Thyroid gland (tissue), 4 donors: ENCODE measurements at regions not wholly inside any gene's neighbourhood (a gene's known extent, or its start where the extent isn't known, plus 50 kb on each side); places are given as distances from the start of the nearest gene placed in this dataset.

Experiments used
- DNase-seq, 2 donors: peaks; one replicate each; pipeline ENCODE4 v3.0.0-alpha.2; 2019
- H3K27ac ChIP-seq, 3 donors: fragments of 200-600 bp; sonication (generic); 1 replicate in 2 of 3; 2 replicates in 1 of 3; pipeline ENCODE4 v1.5.1; 2016 to 2019; ENCODE audit warnings: mild to moderate bottlenecking in 1 of 3, moderate library complexity in 1 of 3
- H3K27me3 ChIP-seq: fragments of 200-600 bp; sonication (generic); one replicate; pipeline ENCODE4 v1.5.1; 2019
- H3K36me3 ChIP-seq, 2 donors: fragments of 200-600 bp; sonication (generic); one replicate each; pipeline ENCODE4 v1.5.1; 2016 to 2019
- H3K4me1 ChIP-seq, 2 donors: fragments of 200-600 bp; sonication (generic); one replicate each; pipeline ENCODE4 v1.5.1; 2017 to 2019
- H3K4me3 ChIP-seq, 3 donors: fragments of 200-600 bp; sonication (generic); replicated peaks in 1 of 3; 1 replicate in 2 of 3; 2 replicates in 1 of 3; pipeline ENCODE4 v1.5.1; 2016; ENCODE audit warnings: mild to moderate bottlenecking in 1 of 3
- H3K9me3 ChIP-seq: fragments of 200-600 bp; sonication (generic); one replicate; pipeline ENCODE4 v1.5.1; 2017
- POLR2A ChIP-seq, 2 donors: fragments of 450-650 bp; IDR thresholded peaks; one replicate each; pipeline ENCODE4 v1.6.1; 2017; ENCODE audit warnings: antibody characterized with exemption in 2 of 2, mild to moderate bottlenecking in 2 of 2, moderate library complexity in 1 of 2
- WGBS, 2 donors: methylation state at CpG; one replicate each; pipeline ENCODE4 v1.1.5; 2017; 5-methylcytosine and 5-hydroxymethylcytosine counted together
- intact Hi-C: fragments of 100-400 bp; cut with DNase I; formaldehyde crosslinking; loops from one replicate; pipeline ENCODE4 v1.15.1; 2023
- TF ChIP-seq, protein P1 (sequence below), 6 experiments: fragments of 200-600 bp in 3 of 6; fragments of 450-650 bp in 3 of 6; sonication (generic) in 3 of 6; IDR thresholded peaks; one replicate each; pipeline ENCODE4 v1.5.1; 2016 to 2019; ENCODE audit warnings: antibody characterized with exemption in 6 of 6, mild to moderate bottlenecking in 2 of 6, inconsistent platforms in 1 of 6, moderate library complexity in 1 of 6

DNA sequence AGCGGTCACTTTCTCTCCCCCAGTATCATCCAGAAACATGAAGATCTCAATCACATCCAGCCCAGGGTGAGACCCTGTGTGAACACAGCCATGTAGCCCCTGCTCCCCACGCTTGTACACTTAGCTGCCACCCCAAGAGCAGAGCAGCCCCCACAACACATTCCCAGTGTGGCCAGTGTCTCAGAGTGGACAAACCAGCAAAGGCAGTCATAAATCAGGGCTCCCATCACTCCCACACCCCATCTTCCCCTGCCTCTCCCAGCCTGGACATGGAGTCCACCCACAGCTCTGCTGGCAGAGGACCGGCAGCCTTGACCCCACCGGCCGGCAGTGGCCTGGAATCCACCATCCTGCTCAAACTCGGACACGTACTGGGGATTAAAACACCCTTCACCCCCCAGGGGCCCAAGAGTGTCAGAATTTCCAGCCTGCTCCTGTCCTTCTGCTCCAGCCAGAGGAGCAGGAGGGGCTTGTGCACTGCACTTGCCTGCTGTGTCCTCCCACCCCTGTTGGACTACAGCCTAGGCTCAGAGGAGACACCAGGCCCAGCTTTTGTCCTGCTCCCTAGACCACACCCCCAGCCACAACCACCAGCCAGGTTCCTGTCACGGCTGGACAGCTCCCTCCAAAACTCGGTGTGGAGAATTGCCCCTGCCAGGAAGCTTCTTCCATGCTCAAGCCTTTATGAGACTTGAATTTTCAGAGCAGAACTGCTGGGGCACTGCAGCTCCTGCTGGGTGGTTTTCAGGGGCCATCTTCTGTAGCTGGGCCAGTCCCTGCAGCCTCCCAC, 206.1 kb downstream of the SMAD2 start:
- TF ChIP-seq, protein P1, sequence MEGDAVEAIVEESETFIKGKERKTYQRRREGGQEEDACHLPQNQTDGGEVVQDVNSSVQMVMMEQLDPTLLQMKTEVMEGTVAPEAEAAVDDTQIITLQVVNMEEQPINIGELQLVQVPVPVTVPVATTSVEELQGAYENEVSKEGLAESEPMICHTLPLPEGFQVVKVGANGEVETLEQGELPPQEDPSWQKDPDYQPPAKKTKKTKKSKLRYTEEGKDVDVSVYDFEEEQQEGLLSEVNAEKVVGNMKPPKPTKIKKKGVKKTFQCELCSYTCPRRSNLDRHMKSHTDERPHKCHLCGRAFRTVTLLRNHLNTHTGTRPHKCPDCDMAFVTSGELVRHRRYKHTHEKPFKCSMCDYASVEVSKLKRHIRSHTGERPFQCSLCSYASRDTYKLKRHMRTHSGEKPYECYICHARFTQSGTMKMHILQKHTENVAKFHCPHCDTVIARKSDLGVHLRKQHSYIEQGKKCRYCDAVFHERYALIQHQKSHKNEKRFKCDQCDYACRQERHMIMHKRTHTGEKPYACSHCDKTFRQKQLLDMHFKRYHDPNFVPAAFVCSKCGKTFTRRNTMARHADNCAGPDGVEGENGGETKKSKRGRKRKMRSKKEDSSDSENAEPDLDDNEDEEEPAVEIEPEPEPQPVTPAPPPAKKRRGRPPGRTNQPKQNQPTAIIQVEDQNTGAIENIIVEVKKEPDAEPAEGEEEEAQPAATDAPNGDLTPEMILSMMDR (IDR thresholded peaks at IDR 0.05): no peak
- TF ChIP-seq POLR2A (IDR thresholded peaks at IDR 0.05): no peak
- whole genome bisulfite sequencing, 2 donors: 57 to 61% methylated on average over 9 of the region's 9 CpGs
- Histone ChIP-seq H3K4me1 (peaks cover 0 to 3% of the 10 kb centered on the region in 2 donors), H3K9me3 (no peaks in the 10 kb centered on the region), H3K4me3 (no peak overlapping the region), H3K36me3 (no peaks in the 10 kb centered on the region), H3K27ac (no peak overlapping the region), H3K27me3 (no peaks in the 10 kb centered on the region)
- DNase-seq: peak; percentile 64 to 73
- intact Hi-C loops: no loop called here

DNA sequence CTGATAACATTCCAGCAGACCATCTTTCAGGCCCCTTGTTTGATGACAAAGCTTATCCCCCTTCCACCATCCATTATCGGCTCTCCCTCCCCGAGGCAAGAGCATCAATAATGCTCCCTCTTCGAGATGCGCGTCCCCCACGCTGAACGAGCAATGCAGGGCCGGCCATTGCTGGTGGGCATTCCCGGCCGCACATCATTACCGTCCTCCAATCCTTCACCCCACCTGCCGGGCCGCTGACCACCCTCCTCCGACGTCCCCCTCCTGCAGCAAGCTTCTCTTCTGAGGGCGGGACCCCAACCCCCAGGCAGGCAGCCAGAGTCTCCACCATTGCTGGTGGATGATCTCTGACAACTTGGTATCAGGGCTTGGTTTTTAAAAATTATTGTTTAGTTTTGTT, 208.6 kb downstream of the SMAD2 start:
- H3K27me3 ChIP-seq: no peaks in the 10 kb centered on the region
- intact Hi-C loops: no loop called here
- no peaks in the 10 kb centered on the region for H3K9me3 ChIP-seq
- no peak overlapping the region for H3K27ac ChIP-seq
- H3K4me3 ChIP-seq: no peak overlapping the region
- no peak for DNase-seq
- 83% methylated on average over 16 of the region's 16 CpGs for WGBS, 2 donors
- H3K36me3 ChIP-seq: no peaks in the 10 kb centered on the region
- TF ChIP-seq POLR2A (IDR thresholded peaks at IDR 0.05): no peak
- TF ChIP-seq, protein P1 (IDR thresholded peaks at IDR 0.05): no peak
- peaks cover 0 to 3% of the 10 kb centered on the region in 2 donors for H3K4me1 ChIP-seq

DNA sequence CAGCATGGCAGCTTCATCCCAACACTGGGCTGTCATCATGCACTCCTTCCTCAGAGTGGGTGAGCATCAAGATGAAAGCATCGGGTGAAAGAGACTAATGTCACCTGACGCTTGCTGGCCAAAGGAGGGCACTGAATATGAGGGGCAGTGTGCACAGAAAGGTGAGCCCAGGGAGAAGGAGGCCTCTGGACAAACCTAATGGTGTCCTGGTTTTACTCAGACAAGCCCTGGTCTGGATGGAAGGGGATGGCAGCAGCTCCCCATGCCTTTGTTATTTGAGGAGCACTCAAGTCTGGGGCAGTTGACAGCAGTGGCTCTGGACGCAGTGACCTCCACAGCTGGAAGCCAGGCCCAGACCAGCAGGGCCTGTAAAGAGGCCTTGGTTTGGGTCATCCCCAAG, 209.7 kb downstream of the SMAD2 start:
- no peaks in the 10 kb centered on the region for H3K27me3 ChIP-seq
- no peaks in the 10 kb centered on the region for H3K36me3 ChIP-seq
- H3K4me3 ChIP-seq: no peak overlapping the region
- no peaks in the 10 kb centered on the region for H3K9me3 ChIP-seq
- peaks cover 0 to 3% of the 10 kb centered on the region in 2 donors for H3K4me1 ChIP-seq
- WGBS, 2 donors: 85 to 96% methylated on average over 3 of the region's 3 CpGs
- H3K27ac ChIP-seq: no peak overlapping the region
- TF ChIP-seq, protein P1 (IDR thresholded peaks at IDR 0.05): no peak
- no peak for TF ChIP-seq POLR2A (IDR thresholded peaks at IDR 0.05)
- intact Hi-C loops: no loop called here
- no peak for DNase-seq

DNA sequence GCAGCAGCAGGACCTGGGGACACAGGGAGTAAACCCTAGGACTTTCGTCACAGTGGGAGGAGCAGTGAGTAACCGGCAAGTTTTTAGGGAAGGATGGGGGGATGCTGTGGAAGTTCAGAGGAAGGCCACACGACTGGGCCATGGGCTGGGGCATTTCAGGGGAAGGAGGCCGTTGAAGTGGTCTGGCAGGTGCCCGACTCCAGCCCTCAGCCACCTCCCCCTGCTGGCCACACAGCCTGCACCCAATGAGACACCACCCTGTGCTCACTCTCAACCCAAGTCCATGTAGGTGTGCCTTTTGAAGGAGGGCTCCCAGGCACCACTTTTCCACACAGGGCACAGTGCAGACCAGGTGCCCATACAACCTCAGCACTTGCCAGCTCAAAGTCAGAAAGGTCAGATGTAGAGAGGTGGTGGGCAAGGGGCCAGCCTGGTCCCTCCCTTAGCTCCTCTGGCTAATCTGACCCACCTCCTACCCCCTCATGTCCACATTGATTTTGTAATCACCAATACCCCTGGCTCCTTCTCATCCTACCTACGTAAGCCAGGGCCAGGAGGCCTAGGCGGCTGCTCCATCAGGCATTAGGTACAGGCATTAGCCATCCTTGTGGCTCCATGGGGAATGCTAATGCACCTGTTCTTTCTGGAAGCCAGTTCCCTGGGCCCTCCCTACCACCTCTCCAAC, 211.2 kb downstream of the SMAD2 start:
- no peak for DNase-seq
- no peak for TF ChIP-seq POLR2A (IDR thresholded peaks at IDR 0.05)
- TF ChIP-seq, protein P1 (IDR thresholded peaks at IDR 0.05): no peak
- H3K4me3 ChIP-seq: no peak overlapping the region
- no peaks in the 10 kb centered on the region for H3K36me3 ChIP-seq
- H3K27ac ChIP-seq: no peak overlapping the region
- WGBS, 2 donors: 85 to 86% methylated on average over 6 to 7 of the region's 7 CpGs
- intact Hi-C loops: no loop called here
- no peaks in the 10 kb centered on the region for H3K9me3 ChIP-seq
- H3K4me1 ChIP-seq: no peaks in the 10 kb centered on the region
- H3K27me3 ChIP-seq: no peaks in the 10 kb centered on the region

DNA sequence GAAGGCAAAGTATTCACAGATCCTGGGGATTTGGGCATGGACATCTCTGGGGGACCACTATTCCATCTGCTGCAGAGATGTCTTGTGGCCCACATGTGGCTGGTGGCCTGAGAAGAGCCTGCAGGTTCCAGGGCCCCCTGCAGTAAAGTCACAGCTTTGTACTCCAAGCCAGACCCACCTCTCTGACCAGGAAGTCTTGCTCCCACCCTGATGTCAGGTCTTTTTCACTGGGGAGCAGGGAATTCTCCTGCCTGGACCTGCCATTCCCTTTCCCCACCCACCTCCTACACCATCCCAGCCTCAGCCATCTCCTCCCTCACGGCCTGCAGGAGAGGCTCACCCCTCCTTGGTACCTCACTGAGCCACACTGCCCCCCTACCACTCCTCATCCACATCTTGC, 211.8 kb downstream of the SMAD2 start:
- Histone ChIP-seq H3K36me3 (no peaks in the 10 kb centered on the region), H3K27me3 (no peaks in the 10 kb centered on the region), H3K9me3 (no peaks in the 10 kb centered on the region), H3K4me3 (no peak overlapping the region), H3K27ac (no peak overlapping the region), H3K4me1 (no peaks in the 10 kb centered on the region)
- DNase-seq: no peak
- intact Hi-C loops: no loop called here
- no peak for TF ChIP-seq POLR2A (IDR thresholded peaks at IDR 0.05)
- TF ChIP-seq, protein P1 (IDR thresholded peaks at IDR 0.05): no peak
- WGBS, 2 donors: 88 to 90% methylated on average over 1 of the region's 1 CpG
